OCI-LY7 (cell line): ENCODE measurements at regions not wholly inside any gene's neighbourhood (a gene's known extent, or its start where the extent isn't known, plus 50 kb on each side); places are given as distances from the start of the nearest gene placed in this dataset.

Experiments used
- BruUV-seq: library from RNA; stranded (reverse); fragments of 400-500 nt; replicated peaks from 2 replicates; lab custom pipeline; 2021; lab: Mats Ljungman, UMichigan
- CTCF ChIA-PET: fragments of 300-600 bp; sonication (Branson Sonifier 250); formaldehyde crosslinking; loops from one replicate; lab custom pipeline; 2022; ENCODE audit warnings: antibody characterized with exemption; ENCODE audit not compliant: unreplicated experiment; lab: Charles Lee
- POLR2A ChIA-PET: fragments of 300-600 bp; sonication (Branson Sonifier 250); formaldehyde crosslinking; loops from one replicate; lab custom pipeline; 2022; ENCODE audit warnings: antibody characterized with exemption; lab: Charles Lee
- DNase-seq: peaks from one replicate; pipeline ENCODE4 v3.0.0-alpha.2; 2015; ENCODE audit warnings: low spot score
- H2AFZ ChIP-seq: fragments of 200-600 bp; sonication (generic), shearing (Covaris generic); 2 replicates; pipeline ENCODE4 v1.6.1; 2014; ENCODE audit warnings: mild to moderate bottlenecking, antibody characterized with exemption, low read length, moderate library complexity
- H3K27ac ChIP-seq: fragments of 200-600 bp; sonication (generic); 2 replicates; pipeline ENCODE4 v1.5.1; 2014; ENCODE audit warnings: mixed run types, low read depth, mild to moderate bottlenecking, moderate library complexity, low read length, inconsistent platforms; ENCODE audit not compliant: poor library complexity, severe bottlenecking
- H3K36me3 ChIP-seq: fragments of 200-600 bp; sonication (generic); 2 replicates; pipeline ENCODE4 v1.6.1; 2014; ENCODE audit warnings: mild to moderate bottlenecking, antibody characterized with exemption, low read length, moderate library complexity, mixed read lengths; ENCODE audit not compliant: insufficient read depth
- H3K4me1 ChIP-seq: fragments of 200-600 bp; sonication (generic); 2 replicates; pipeline ENCODE4 v1.5.1; 2014; ENCODE audit warnings: mild to moderate bottlenecking, low read length; ENCODE audit not compliant: insufficient read depth, poor library complexity, severe bottlenecking
- H3K4me2 ChIP-seq: fragments of 200-600 bp; sonication (generic); 2 replicates; pipeline ENCODE4 v1.6.1; 2014; ENCODE audit warnings: mild to moderate bottlenecking, low read length
- H3K4me3 ChIP-seq: fragments of 200-600 bp; sonication (generic); 2 replicates; pipeline ENCODE4 v1.5.1; 2014; ENCODE audit warnings: mild to moderate bottlenecking, low read depth, low read length; ENCODE audit not compliant: poor library complexity, severe bottlenecking
- H3K79me2 ChIP-seq: fragments of 200-600 bp; sonication (generic); 2 replicates; pipeline ENCODE4 v1.6.1; 2016; ENCODE audit warnings: low read depth, mild to moderate bottlenecking, low read length, moderate library complexity, mixed read lengths; ENCODE audit not compliant: insufficient read depth
- H3K9me2 ChIP-seq: fragments of 200-600 bp; sonication (generic); 2 replicates; pipeline ENCODE4 v1.6.1; 2016; ENCODE audit warnings: mild to moderate bottlenecking, low read length, mixed read lengths; ENCODE audit not compliant: insufficient read depth
- H3K9me3 ChIP-seq: fragments of 200-600 bp; sonication (generic); 2 replicates; pipeline ENCODE4 v1.6.1; 2014; ENCODE audit warnings: mild to moderate bottlenecking, mixed run types, low read length, mixed read lengths
- H4K20me1 ChIP-seq: fragments of 200-600 bp; sonication (generic); 2 replicates; pipeline ENCODE4 v1.6.1; 2014; ENCODE audit warnings: mild to moderate bottlenecking, antibody characterized with exemption, low read length, moderate library complexity, mixed read lengths; ENCODE audit not compliant: insufficient read depth
- CTCF ChIP-seq: fragments of 200-600 bp; sonication (generic); conservative IDR thresholded peaks from 2 replicates; pipeline ENCODE4 v1.5.1; 2014; ENCODE audit warnings: mild to moderate bottlenecking, antibody characterized with exemption, low read length, moderate library complexity, mixed read lengths
- EZH2phosphoT487 ChIP-seq: fragments of 200-600 bp; sonication (generic); IDR thresholded peaks from 2 replicates; pipeline ENCODE4 v1.6.1; 2018; ENCODE audit warnings: low read depth, borderline replicate concordance, mild to moderate bottlenecking, mixed run types, antibody characterized with exemption, low read length, moderate library complexity, mixed read lengths
- intact Hi-C: fragments of 100-400 bp; cut with micrococcal nuclease; formaldehyde crosslinking; loops from one replicate; pipeline ENCODE4 v1.10.0; 2022; ENCODE audit not compliant: unreplicated experiment

- BruUV-seq = no TSS peak
- H4K20me1 ChIP-seq = no peaks in the 10 kb centered on the region
- H3K4me2 ChIP-seq = no peak overlapping the region
- H3K36me3 ChIP-seq = no peaks in the 10 kb centered on the region
- TF ChIP-seq EZH2phosphoT487 (no peak), CTCF (no peak)
- no peaks in the 10 kb centered on the region for H3K9me2 ChIP-seq
- H3K79me2 ChIP-seq = no peaks in the 10 kb centered on the region
- no peak for DNase-seq
- H2AFZ ChIP-seq = no peak overlapping the region
- H3K4me3 ChIP-seq = no peak overlapping the region
- H3K9me3 ChIP-seq = no peaks in the 10 kb centered on the region
- no peak overlapping the region for H3K27ac ChIP-seq
- ChIA-PET CTCF (no interaction called here), POLR2A (no interaction called here)
- intact Hi-C loops = no loop called here
- H3K4me1 ChIP-seq = no peaks in the 10 kb centered on the region
Observed at GRCh38 chr2:48138898-48139297, 175.6 kb upstream of the FOXN2 start.

DNA sequence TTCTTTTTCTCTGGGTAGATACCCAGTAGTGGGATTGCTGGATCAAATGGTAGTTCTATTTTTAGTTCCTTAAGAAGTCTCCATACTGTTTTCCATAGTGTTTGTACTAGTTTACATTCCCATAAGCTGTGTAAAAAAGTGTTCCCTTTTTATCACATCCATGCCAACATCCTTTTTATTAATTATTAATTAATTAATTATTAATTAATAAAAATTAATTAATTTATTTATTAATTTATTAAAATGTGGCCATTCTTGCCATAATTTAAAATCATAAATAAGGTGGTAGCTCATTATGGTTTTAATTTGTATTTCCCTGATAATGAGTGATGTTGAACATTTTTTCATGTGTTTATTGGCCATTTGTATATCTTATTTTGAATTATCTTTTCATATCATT, 173.9 kb upstream of the FOXN2 start:
- no peak for TF ChIP-seq CTCF
- no peak for TF ChIP-seq EZH2phosphoT487

DNA sequence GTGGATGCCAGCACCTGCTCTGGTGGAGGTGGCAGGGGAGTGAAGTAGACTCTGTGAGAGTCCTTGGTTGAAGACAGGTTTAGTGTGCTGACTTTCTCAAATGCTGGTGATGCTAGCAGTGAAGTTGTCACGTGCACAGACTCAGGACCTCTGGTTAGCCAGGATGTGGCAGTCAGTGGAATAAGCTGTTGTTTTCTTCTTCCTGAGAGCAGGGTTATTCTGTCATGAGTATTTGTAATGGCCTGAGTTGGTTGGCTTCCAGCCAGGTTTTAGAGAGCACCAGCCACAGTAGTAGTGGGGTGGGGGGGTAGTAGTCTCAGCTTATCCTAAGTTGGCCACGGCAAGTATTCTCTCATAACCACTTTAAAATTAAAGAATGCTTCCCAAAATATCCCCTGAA, 169.7 kb upstream of the FOXN2 start:
- Histone ChIP-seq H2AFZ (no peak overlapping the region), H4K20me1 (no peaks in the 10 kb centered on the region), H3K79me2 (no peaks in the 10 kb centered on the region), H3K4me1 (no peaks in the 10 kb centered on the region), H3K9me2 (no peaks in the 10 kb centered on the region), H3K36me3 (no peaks in the 10 kb centered on the region), H3K9me3 (no peaks in the 10 kb centered on the region), H3K4me2 (no peak overlapping the region), H3K4me3 (no peak overlapping the region), H3K27ac (no peak overlapping the region)
- TF ChIP-seq EZH2phosphoT487 (no peak), CTCF (no peak)
- ChIA-PET CTCF (no interaction called here), POLR2A (interaction anchor here (0.7 kb wide), 1 partner anchor 82 kb away, joined by 4 read pairs; no protein-coding TSS in a partner anchor)
- DNase-seq = no peak
- intact Hi-C loops = no loop called here
- no TSS peak for BruUV-seq

More for the DNA sequence above, 173.9 kb upstream of the FOXN2 start:
- H4K20me1 ChIP-seq = no peaks in the 10 kb centered on the region
- H3K9me3 ChIP-seq = no peaks in the 10 kb centered on the region
- BruUV-seq = no TSS peak
- no peaks in the 10 kb centered on the region for H3K36me3 ChIP-seq
- H2AFZ ChIP-seq = no peak overlapping the region
- H3K27ac ChIP-seq = no peak overlapping the region
- no peaks in the 10 kb centered on the region for H3K4me1 ChIP-seq
- no peaks in the 10 kb centered on the region for H3K9me2 ChIP-seq
- no peak overlapping the region for H3K4me2 ChIP-seq
- intact Hi-C loops = no loop called here
- no peak for DNase-seq
- no peak overlapping the region for H3K4me3 ChIP-seq
- ChIA-PET POLR2A (no interaction called here), CTCF (no interaction called here)
- H3K79me2 ChIP-seq = no peaks in the 10 kb centered on the region
